OCI-LY3 (cell line): ENCODE measurements at regions not wholly inside any gene's neighbourhood (a gene's known extent, or its start where the extent isn't known, plus 50 kb on each side); places are given as distances from the start of the nearest gene placed in this dataset.
"Not testable (repeated sequence)": the region's sequence is repeated elsewhere in the genome, so short reads cannot be mapped to it uniquely, and the experiment has no call there.

Experiments
- H2AFZ ChIP-seq: fragments of 200-600, 300-600 bp; shearing (Covaris generic); 2 replicates; pipeline ENCODE4 v1.6.0; 2014; ENCODE audit warnings: antibody characterized with exemption, low read depth, low read length
- H3K27ac ChIP-seq: fragments of 200-600, 300-600 bp; sonication (generic); 2 replicates; pipeline ENCODE4 v1.5.1; 2014; ENCODE audit warnings: mild to moderate bottlenecking, low read length, moderate library complexity, mixed read lengths
- H3K27me3 ChIP-seq: fragments of 200-600, 300-600 bp; sonication (generic); 2 replicates; pipeline ENCODE4 v1.6.1; 2014; ENCODE audit warnings: low read depth, low read length, mixed read lengths
- H3K36me3 ChIP-seq: fragments of 200-600, 300-600 bp; sonication (generic); replicated peaks from 2 replicates; pipeline ENCODE3; 2014; ENCODE audit warnings: low read depth, low read length, mixed read lengths
- H3K4me1 ChIP-seq: fragments of 300-600, 200-600 bp; sonication (generic); 2 replicates; pipeline ENCODE4 v1.6.1; 2014; ENCODE audit warnings: low read length, mixed read lengths
- H3K4me2 ChIP-seq: fragments of 200-600, 300-600 bp; sonication (generic); 2 replicates; pipeline ENCODE4 v1.6.1; 2014; ENCODE audit warnings: low read length, mixed read lengths
- H3K4me3 ChIP-seq: fragments of 300-600, 200-600 bp; sonication (generic); 2 replicates; pipeline ENCODE4 v1.5.1; 2014; ENCODE audit warnings: antibody characterized with exemption, mild to moderate bottlenecking, low read length, moderate library complexity
- H3K79me2 ChIP-seq: fragments of 300-600, 200-600 bp; shearing (Covaris generic); 2 replicates; pipeline ENCODE4 v1.6.1; 2014; ENCODE audit warnings: mild to moderate bottlenecking, low read length, mixed read lengths
- H3K9ac ChIP-seq: fragments of 300-600, 200-600 bp; shearing (Covaris generic); 2 replicates; pipeline ENCODE4 v1.6.0; 2014; ENCODE audit warnings: mild to moderate bottlenecking, low read length, moderate library complexity
- H3K9me3 ChIP-seq: fragments of 200-600, 300-600 bp; shearing (Covaris generic); 2 replicates; pipeline ENCODE4 v1.6.1; 2014; ENCODE audit warnings: low read length, mixed read lengths; ENCODE audit not compliant: insufficient read depth
- H4K20me1 ChIP-seq: fragments of 200-600, 300-600 bp; sonication (generic); 2 replicates; pipeline ENCODE4 v1.6.1; 2016; ENCODE audit warnings: low read length, mixed read lengths; ENCODE audit not compliant: insufficient read depth
- EZH2phosphoT487 ChIP-seq: fragments of 200-600 bp; shearing (Covaris generic); IDR thresholded peaks from 2 replicates; pipeline ENCODE4 v1.6.1; 2018; ENCODE audit warnings: antibody characterized with exemption, mixed run types, low read depth
- TF ChIP-seq, protein P1 (sequence below): fragments of 200-600, 300-600 bp; sonication (generic); IDR thresholded peaks from 2 replicates; pipeline ENCODE4 v1.5.1; 2014; ENCODE audit warnings: antibody characterized with exemption, low read length, low read depth

DNA sequence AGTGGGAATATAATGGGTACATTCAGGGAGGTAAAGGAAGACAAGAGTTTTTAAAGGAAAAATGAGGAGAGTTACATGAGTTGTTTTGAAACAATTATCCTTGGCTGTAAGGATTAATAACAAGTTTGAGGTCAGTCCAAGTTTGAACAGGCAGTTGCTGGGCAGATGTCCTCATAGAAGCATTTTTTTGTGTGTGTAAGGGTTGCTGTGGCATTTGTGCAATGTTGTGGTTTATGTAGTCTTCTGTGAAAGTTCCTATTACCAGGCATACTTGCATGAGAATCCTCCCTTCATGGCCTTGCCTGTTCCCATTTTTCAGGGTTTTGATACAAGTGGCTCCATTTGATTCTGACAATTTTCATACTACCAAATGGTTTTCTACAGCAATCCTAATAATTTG is 400.2 kb downstream of the KCNA4 start:
- Histone ChIP-seq H3K27ac (no peak overlapping the region), H2AFZ (no peak overlapping the region), H3K9me3 (no peaks in the 10 kb centered on the region), H3K9ac (no peak overlapping the region), H4K20me1 (no peaks in the 10 kb centered on the region), H3K79me2 (no peaks in the 10 kb centered on the region), H3K36me3 (no peaks in the 10 kb centered on the region), H3K27me3 (no peaks in the 10 kb centered on the region), H3K4me2 (no peak overlapping the region), H3K4me1 (no peaks in the 10 kb centered on the region), H3K4me3 (no peak overlapping the region)
- TF ChIP-seq, protein P1, sequence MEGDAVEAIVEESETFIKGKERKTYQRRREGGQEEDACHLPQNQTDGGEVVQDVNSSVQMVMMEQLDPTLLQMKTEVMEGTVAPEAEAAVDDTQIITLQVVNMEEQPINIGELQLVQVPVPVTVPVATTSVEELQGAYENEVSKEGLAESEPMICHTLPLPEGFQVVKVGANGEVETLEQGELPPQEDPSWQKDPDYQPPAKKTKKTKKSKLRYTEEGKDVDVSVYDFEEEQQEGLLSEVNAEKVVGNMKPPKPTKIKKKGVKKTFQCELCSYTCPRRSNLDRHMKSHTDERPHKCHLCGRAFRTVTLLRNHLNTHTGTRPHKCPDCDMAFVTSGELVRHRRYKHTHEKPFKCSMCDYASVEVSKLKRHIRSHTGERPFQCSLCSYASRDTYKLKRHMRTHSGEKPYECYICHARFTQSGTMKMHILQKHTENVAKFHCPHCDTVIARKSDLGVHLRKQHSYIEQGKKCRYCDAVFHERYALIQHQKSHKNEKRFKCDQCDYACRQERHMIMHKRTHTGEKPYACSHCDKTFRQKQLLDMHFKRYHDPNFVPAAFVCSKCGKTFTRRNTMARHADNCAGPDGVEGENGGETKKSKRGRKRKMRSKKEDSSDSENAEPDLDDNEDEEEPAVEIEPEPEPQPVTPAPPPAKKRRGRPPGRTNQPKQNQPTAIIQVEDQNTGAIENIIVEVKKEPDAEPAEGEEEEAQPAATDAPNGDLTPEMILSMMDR = no peak
- TF ChIP-seq EZH2phosphoT487 = no peak

DNA sequence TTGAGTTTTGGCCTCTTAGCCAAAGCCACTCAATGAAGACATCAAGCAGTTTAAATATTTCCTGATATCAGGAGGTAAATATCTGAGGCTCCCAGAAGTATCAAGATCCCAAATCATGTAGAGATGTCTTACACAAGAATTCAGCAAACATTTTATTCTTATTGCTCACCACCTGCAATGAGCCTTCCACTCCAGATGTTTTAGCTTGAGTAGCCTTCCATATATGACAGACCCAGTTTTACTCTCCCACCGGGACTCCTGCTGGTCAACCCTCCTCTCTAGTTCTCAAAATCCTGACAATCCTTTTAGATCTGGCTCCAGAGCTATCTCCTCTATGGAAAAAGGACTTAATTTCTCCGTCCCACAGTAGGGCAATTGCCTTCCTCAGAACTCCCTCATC is 404.4 kb downstream of the KCNA4 start:
- Histone ChIP-seq H3K9ac (no peak overlapping the region), H4K20me1 (no peaks in the 10 kb centered on the region), H3K36me3 (no peaks in the 10 kb centered on the region), H3K4me3 (no peak overlapping the region), H2AFZ (no peak overlapping the region), H3K9me3 (no peaks in the 10 kb centered on the region), H3K27me3 (no peaks in the 10 kb centered on the region), H3K4me1 (no peaks in the 10 kb centered on the region), H3K79me2 (no peaks in the 10 kb centered on the region), H3K4me2 (no peak overlapping the region), H3K27ac (no peak overlapping the region)
- TF ChIP-seq, protein P1 = no peak
- no peak for TF ChIP-seq EZH2phosphoT487

- Histone ChIP-seq H3K27ac (no peak overlapping the region), H2AFZ (no peak overlapping the region), H3K9ac (no peak overlapping the region), H3K79me2 (no peaks in the 10 kb centered on the region), H3K4me1 (no peaks in the 10 kb centered on the region), H3K36me3 (no peaks in the 10 kb centered on the region), H3K4me2 (no peak overlapping the region), H3K27me3 (no peaks in the 10 kb centered on the region), H4K20me1 (no peaks in the 10 kb centered on the region), H3K4me3 (no peak overlapping the region), H3K9me3 (no peaks in the 10 kb centered on the region)
- TF ChIP-seq, protein P1 = no peak
- no peak for TF ChIP-seq EZH2phosphoT487
These were observed 410.3 kb downstream of the KCNA4 start for GRCh38 chr11:29606330-29607031.

DNA sequence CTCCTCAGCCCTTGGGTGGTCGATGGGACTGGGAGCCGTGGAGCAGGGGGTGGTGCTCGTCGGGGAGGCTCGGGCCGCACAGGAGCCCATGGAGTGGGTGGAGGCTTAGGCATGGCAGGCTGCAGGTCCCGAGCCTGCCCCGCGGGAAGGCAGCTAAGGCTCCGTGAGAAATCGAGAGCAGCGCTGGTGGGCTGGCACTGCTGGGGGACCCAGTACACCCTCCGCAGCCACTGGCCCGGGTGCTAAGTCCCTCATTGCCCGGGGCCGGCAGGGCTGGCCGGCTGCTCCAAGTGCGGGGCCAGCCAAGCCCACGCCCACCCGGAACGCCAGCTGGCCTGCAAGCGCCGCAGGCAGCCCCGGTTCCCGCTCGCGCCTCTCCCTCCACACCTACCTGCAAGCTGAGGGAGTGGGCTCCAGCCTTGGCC is 416.7 kb downstream of the KCNA4 start:
- H3K4me2 ChIP-seq, H2AFZ ChIP-seq, H3K9me3 ChIP-seq: not testable (repeated sequence)

More for the DNA sequence above, 416.7 kb downstream of the KCNA4 start:
- not testable (repeated sequence) for H3K9ac ChIP-seq, H3K27ac ChIP-seq, H3K4me1 ChIP-seq, H3K36me3 ChIP-seq, H3K79me2 ChIP-seq, H4K20me1 ChIP-seq, H3K27me3 ChIP-seq, H3K4me3 ChIP-seq
